Endothelial cell (in vitro differentiated cells): ENCODE measurements at regions not wholly inside any gene's neighbourhood (a gene's known extent, or its start where the extent isn't known, plus 50 kb on each side); places are given as distances from the start of the nearest gene placed in this dataset.

Source experiments
- DNase-seq: peaks from one replicate; pipeline ENCODE4 v3.0.0; 2021; ENCODE audit warnings: low spot score
- H3K27ac Mint-ChIP-seq: one replicate; pipeline ENCODE4 v1.8.0; 2021; ENCODE audit warnings: mixed read lengths, inconsistent platforms; ENCODE audit not compliant: unreplicated experiment
- H3K27me3 Mint-ChIP-seq: one replicate; pipeline ENCODE4 v1.8.0; 2021; ENCODE audit warnings: mild to moderate bottlenecking, moderate library complexity, mixed read lengths, inconsistent platforms; ENCODE audit not compliant: unreplicated experiment
- H3K36me3 Mint-ChIP-seq: one replicate; pipeline ENCODE4 v1.8.0; 2021; ENCODE audit warnings: mild to moderate bottlenecking, low read depth, mixed read lengths, inconsistent platforms; ENCODE audit not compliant: unreplicated experiment
- H3K4me1 Mint-ChIP-seq: one replicate; pipeline ENCODE4 v1.8.0; 2021; ENCODE audit warnings: mild to moderate bottlenecking, mixed read lengths, inconsistent platforms; ENCODE audit not compliant: unreplicated experiment
- H3K4me3 Mint-ChIP-seq: one replicate; pipeline ENCODE4 v1.8.0; 2021; ENCODE audit warnings: mild to moderate bottlenecking, mixed read lengths, inconsistent platforms; ENCODE audit not compliant: unreplicated experiment
- H3K9me3 Mint-ChIP-seq: one replicate; pipeline ENCODE4 v1.8.0; 2021; ENCODE audit warnings: mixed read lengths, inconsistent platforms; ENCODE audit not compliant: unreplicated experiment
- CTCF ChIP-seq: fragments of 200-600 bp; sonication (generic); IDR thresholded peaks from one replicate; pipeline ENCODE4 v1.5.0; 2021; ENCODE audit warnings: antibody characterized with exemption; ENCODE audit not compliant: unreplicated experiment

DNA sequence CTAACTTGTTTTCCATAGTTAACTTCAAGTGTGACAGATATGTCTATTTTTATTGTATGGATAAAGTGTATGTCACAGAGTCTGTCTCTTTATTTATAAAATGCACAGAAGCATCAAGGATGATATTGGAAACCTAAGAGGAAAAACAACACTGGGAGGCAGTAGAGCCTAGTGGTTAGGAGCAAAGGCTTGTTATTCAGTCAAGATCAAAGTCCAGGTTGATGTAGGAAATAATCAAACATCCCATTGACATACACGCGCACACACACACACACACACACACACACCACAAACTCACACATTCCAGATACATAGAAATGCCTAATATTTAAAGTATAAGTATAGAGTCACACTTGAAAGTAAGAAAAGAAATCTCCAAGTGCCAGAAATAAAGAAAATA, 206.8 kb downstream of the CHRDL1 start:
- H3K27ac Mint-ChIP-seq: no peak overlapping the region
- H3K36me3 Mint-ChIP-seq: no peaks in the 10 kb centered on the region
- H3K4me3 Mint-ChIP-seq: no peak overlapping the region
- no peaks in the 10 kb centered on the region for H3K27me3 Mint-ChIP-seq
- H3K9me3 Mint-ChIP-seq: no peaks in the 10 kb centered on the region
- no peak for TF ChIP-seq CTCF
- no peak for DNase-seq
- no peaks in the 10 kb centered on the region for H3K4me1 Mint-ChIP-seq

DNA sequence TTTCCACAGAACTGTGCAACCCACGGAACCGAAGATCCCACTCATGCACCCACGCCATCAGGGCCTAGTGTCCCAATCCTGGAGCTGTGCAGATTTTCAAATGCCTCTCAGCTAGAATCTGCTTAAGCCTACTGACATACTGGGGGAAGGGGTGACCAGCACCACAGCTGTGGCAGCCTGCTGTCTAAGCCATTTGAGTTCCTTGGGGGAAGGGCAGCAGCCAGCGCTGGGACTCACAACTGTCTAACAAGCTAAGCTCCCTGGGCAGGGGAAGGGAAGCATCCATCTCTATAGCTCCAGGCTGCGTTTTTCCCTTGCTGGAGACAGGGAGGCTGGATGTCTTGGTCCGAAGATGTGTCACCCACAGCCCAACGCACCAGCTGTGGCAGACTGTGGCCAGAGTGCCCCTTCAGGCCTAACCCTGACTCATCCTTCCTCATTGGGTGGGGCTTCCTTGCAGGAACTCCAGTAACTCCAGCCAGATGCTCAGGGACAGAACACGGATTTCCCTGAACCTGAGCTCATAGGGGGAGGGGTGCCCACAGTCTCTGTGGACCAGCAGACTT, 194.8 kb downstream of the CHRDL1 start:
- peaks cover 2% of the 10 kb centered on the region for H3K27me3 Mint-ChIP-seq
- no peak overlapping the region for H3K4me3 Mint-ChIP-seq
- TF ChIP-seq CTCF: no peak
- no peak for DNase-seq
- H3K9me3 Mint-ChIP-seq: peaks cover 9% of the 10 kb centered on the region
- H3K36me3 Mint-ChIP-seq: no peaks in the 10 kb centered on the region
- no peak overlapping the region for H3K27ac Mint-ChIP-seq
- no peaks in the 10 kb centered on the region for H3K4me1 Mint-ChIP-seq

GRCh38 chrX:110614596-110614995, 181.0 kb downstream of the CHRDL1 start:
- no peak overlapping the region for H3K27ac Mint-ChIP-seq
- H3K9me3 Mint-ChIP-seq: no peaks in the 10 kb centered on the region
- no peak for DNase-seq
- no peaks in the 10 kb centered on the region for H3K27me3 Mint-ChIP-seq
- H3K4me3 Mint-ChIP-seq: no peak overlapping the region
- H3K36me3 Mint-ChIP-seq: no peaks in the 10 kb centered on the region
- no peak for TF ChIP-seq CTCF
- H3K4me1 Mint-ChIP-seq: no peaks in the 10 kb centered on the region
